Upper lobe of right lung (tissue), 1 donor: ENCODE measurements at regions not wholly inside any gene's neighbourhood (a gene's known extent, or its start where the extent isn't known, plus 50 kb on each side); places are given as distances from the start of the nearest gene placed in this dataset.

Experiments
- ATAC-seq: fragments of 200-7000 bp; cut with Tn5 transposase; one replicate; pipeline ENCODE4 v1.9.1; 2020; ENCODE audit warnings: mild to moderate bottlenecking, moderate library complexity
- DNase-seq: peaks from one replicate; pipeline ENCODE4 v3.0.0-alpha.2; 2020
- H3K27ac ChIP-seq: fragments of 200-600 bp; one replicate; pipeline ENCODE4 v1.8.0; 2022
- H3K27me3 ChIP-seq: fragments of 200-600 bp; one replicate; pipeline ENCODE4 v1.8.0; 2022; ENCODE audit warnings: mild to moderate bottlenecking
- H3K36me3 ChIP-seq: fragments of 200-600 bp; one replicate; pipeline ENCODE4 v1.8.0; 2022
- H3K4me1 ChIP-seq: fragments of 200-600 bp; one replicate; pipeline ENCODE4 v1.8.0; 2022
- H3K4me3 ChIP-seq: fragments of 200-600 bp; one replicate; pipeline ENCODE4 v1.8.0; 2022; ENCODE audit warnings: mild to moderate bottlenecking
- H3K9me3 ChIP-seq: fragments of 200-600 bp; one replicate; pipeline ENCODE4 v1.8.0; 2022
- CTCF ChIP-seq: fragments of 200-600 bp; IDR thresholded peaks from one replicate; pipeline ENCODE4 v1.8.0; 2022; ENCODE audit warnings: antibody characterized with exemption
- intact Hi-C: fragments of 100-400 bp; cut with DNase I; formaldehyde crosslinking; loops from one replicate; pipeline ENCODE4 v1.11.0; 2022
- donor health status: DM: no; HTN: yes; CAD: no; lungs with severe emphysema.

- no peak for TF ChIP-seq CTCF
- no peak for DNase-seq
- Histone ChIP-seq H3K27ac (no peak overlapping the region), H3K4me1 (no peaks in the 10 kb centered on the region), H3K9me3 (no peaks in the 10 kb centered on the region), H3K27me3 (no peaks in the 10 kb centered on the region), H3K36me3 (no peaks in the 10 kb centered on the region), H3K4me3 (no peak overlapping the region)
- intact Hi-C loops, result no loop called here
- ATAC-seq, result no peak
These were observed 230.1 kb upstream of the PRPS1L1 start for GRCh38 chr7:18257711-18258110.

GRCh38 chr7:18262058-18262457 lies 233.5 kb upstream of the HDAC9 start:
- Histone ChIP-seq H3K27me3 (no peaks in the 10 kb centered on the region), H3K36me3 (no peaks in the 10 kb centered on the region), H3K27ac (no peak overlapping the region), H3K4me1 (no peaks in the 10 kb centered on the region), H3K9me3 (no peaks in the 10 kb centered on the region), H3K4me3 (no peak overlapping the region)
- intact Hi-C loops, result no loop called here
- ATAC-seq, result no peak
- TF ChIP-seq CTCF, result no peak
- no peak for DNase-seq

- intact Hi-C loops, result no loop called here
- H3K27me3 ChIP-seq, result no peaks in the 10 kb centered on the region
- ATAC-seq (no peak), DNase-seq (no peak)
- H3K4me3 ChIP-seq, result no peak overlapping the region
- H3K36me3 ChIP-seq, result no peaks in the 10 kb centered on the region
- H3K9me3 ChIP-seq, result no peaks in the 10 kb centered on the region
- TF ChIP-seq CTCF, result no peak
- no peaks in the 10 kb centered on the region for H3K4me1 ChIP-seq
- no peak overlapping the region for H3K27ac ChIP-seq
These were observed 229.8 kb upstream of the HDAC9 start for GRCh38 chr7:18265611-18266281.

- H3K36me3 ChIP-seq, result no peaks in the 10 kb centered on the region
- no peak for TF ChIP-seq CTCF
- DNase-seq (no peak), ATAC-seq (no peak)
- no peak overlapping the region for H3K4me3 ChIP-seq
- H3K4me1 ChIP-seq, result no peaks in the 10 kb centered on the region
- H3K27me3 ChIP-seq, result no peaks in the 10 kb centered on the region
- H3K27ac ChIP-seq, result no peak overlapping the region
- intact Hi-C loops, result no loop called here
- no peaks in the 10 kb centered on the region for H3K9me3 ChIP-seq
These were observed 227.0 kb upstream of the HDAC9 start for GRCh38 chr7:18268571-18268970.

- Histone ChIP-seq H3K4me1 (no peaks in the 10 kb centered on the region), H3K27ac (no peak overlapping the region), H3K9me3 (no peaks in the 10 kb centered on the region), H3K36me3 (no peaks in the 10 kb centered on the region), H3K27me3 (no peaks in the 10 kb centered on the region), H3K4me3 (no peak overlapping the region)
- intact Hi-C loops, result no loop called here
- DNase-seq (no peak), ATAC-seq (no peak)
- no peak for TF ChIP-seq CTCF
These were observed 219.2 kb upstream of the HDAC9 start for GRCh38 chr7:18276380-18276779.

GRCh38 chr7:18278316-18278715 lies 217.2 kb upstream of the HDAC9 start:
- Histone ChIP-seq H3K36me3 (no peaks in the 10 kb centered on the region), H3K9me3 (no peaks in the 10 kb centered on the region), H3K27me3 (no peaks in the 10 kb centered on the region), H3K27ac (no peak overlapping the region), H3K4me1 (no peaks in the 10 kb centered on the region), H3K4me3 (no peak overlapping the region)
- intact Hi-C loops, result no loop called here
- no peak for ATAC-seq
- no peak for TF ChIP-seq CTCF
- DNase-seq, result no peak
